ENCODE measurements at regions not wholly inside any gene's neighbourhood (a gene's known extent, or its start where the extent isn't known, plus 50 kb on each side); places are given as distances from the start of the nearest gene placed in this dataset.

DNA sequence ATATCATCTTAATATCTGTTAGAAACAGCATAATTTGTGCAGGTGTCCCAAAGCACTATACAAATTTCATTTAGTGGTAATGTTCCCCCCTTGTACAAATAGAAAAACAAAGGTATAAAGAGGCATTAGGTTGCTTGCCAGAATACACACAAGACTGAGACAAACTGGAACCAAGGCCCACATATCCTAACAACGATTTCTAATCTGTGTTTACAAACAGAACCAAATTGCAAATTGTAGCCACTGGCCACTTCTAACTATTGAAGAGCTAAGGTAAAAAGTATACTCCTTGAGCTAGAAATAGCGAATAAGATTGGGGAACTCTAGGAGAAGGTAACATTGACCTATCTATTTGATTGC is 526.1 kb downstream of the KLF12 start:
- H3K27me3 ChIP-seq (ENCODE audit: control insufficient read depth, insufficient read depth, low read length) = no peaks in the 10 kb centered on the region
- ATAC-seq (no peak), DNase-seq (ENCODE audit: low read depth, low spot score) (no peak)
- H3K27ac ChIP-seq (ENCODE audit: low read length) = no peak overlapping the region
- CTCF ChIA-PET = no interaction called here
- in situ Hi-C loops (cut with HindIII; ENCODE audit: low pct_unique_long_range_greater_than_20kb, low sequenced_read_pairs) = no loop called here
- POLR2A ChIA-PET = no interaction called here
- H3K4me1 ChIP-seq (ENCODE audit: control insufficient read depth, insufficient read depth, low read length) = no peaks in the 10 kb centered on the region
- intact Hi-C loops (cut with micrococcal nuclease; ENCODE audit: unreplicated experiment) = no loop called here
- BruUV-seq (replicated peaks) = no TSS peak
- TF ChIP-seq POLR2AphosphoS5 (IDR thresholded peaks at IDR 0.05; ENCODE audit: low read depth, low read length) (no peak), TCF7L2 (IDR thresholded peaks at IDR 0.05; ENCODE audit: low read depth, low read length) (no peak), SIN3A (IDR thresholded peaks at IDR 0.05; ENCODE audit: borderline replicate concordance, insufficient read depth, low read depth, low read length) (no peak), CTCF (IDR thresholded peaks at IDR 0.05) (no peak)
- TF ChIP-seq, protein P1, sequence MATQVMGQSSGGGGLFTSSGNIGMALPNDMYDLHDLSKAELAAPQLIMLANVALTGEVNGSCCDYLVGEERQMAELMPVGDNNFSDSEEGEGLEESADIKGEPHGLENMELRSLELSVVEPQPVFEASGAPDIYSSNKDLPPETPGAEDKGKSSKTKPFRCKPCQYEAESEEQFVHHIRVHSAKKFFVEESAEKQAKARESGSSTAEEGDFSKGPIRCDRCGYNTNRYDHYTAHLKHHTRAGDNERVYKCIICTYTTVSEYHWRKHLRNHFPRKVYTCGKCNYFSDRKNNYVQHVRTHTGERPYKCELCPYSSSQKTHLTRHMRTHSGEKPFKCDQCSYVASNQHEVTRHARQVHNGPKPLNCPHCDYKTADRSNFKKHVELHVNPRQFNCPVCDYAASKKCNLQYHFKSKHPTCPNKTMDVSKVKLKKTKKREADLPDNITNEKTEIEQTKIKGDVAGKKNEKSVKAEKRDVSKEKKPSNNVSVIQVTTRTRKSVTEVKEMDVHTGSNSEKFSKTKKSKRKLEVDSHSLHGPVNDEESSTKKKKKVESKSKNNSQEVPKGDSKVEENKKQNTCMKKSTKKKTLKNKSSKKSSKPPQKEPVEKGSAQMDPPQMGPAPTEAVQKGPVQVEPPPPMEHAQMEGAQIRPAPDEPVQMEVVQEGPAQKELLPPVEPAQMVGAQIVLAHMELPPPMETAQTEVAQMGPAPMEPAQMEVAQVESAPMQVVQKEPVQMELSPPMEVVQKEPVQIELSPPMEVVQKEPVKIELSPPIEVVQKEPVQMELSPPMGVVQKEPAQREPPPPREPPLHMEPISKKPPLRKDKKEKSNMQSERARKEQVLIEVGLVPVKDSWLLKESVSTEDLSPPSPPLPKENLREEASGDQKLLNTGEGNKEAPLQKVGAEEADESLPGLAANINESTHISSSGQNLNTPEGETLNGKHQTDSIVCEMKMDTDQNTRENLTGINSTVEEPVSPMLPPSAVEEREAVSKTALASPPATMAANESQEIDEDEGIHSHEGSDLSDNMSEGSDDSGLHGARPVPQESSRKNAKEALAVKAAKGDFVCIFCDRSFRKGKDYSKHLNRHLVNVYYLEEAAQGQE (IDR thresholded peaks at IDR 0.05; ENCODE audit: insufficient read depth in 1 of 2, low read depth in 2 of 2, low read length in 1 of 2) = no peak
- H3K9me3 ChIP-seq (ENCODE audit: control insufficient read depth, insufficient read depth, low read depth, low read length) = no peaks in the 10 kb centered on the region
- no peaks in the 10 kb centered on the region for H3K36me3 ChIP-seq (ENCODE audit: control insufficient read depth, insufficient read depth, low read length)
- no peak overlapping the region for H3K4me3 ChIP-seq (ENCODE audit: low read depth in 2 of 2, low read length in 2 of 2)

- H3K27ac ChIP-seq (ENCODE audit: low read length) = no peak overlapping the region
- no peaks in the 10 kb centered on the region for H3K9me3 ChIP-seq (ENCODE audit: control insufficient read depth, insufficient read depth, low read depth, low read length)
- ATAC-seq (no peak), DNase-seq (ENCODE audit: low read depth, low spot score) (no peak)
- H3K4me3 ChIP-seq (ENCODE audit: low read depth in 2 of 2, low read length in 2 of 2) = no peak overlapping the region
- no peaks in the 10 kb centered on the region for H3K36me3 ChIP-seq (ENCODE audit: control insufficient read depth, insufficient read depth, low read length)
- BruUV-seq (replicated peaks) = no TSS peak
- intact Hi-C loops (cut with micrococcal nuclease; ENCODE audit: unreplicated experiment) = no loop called here
- no peaks in the 10 kb centered on the region for H3K4me1 ChIP-seq (ENCODE audit: control insufficient read depth, insufficient read depth, low read length)
- no peaks in the 10 kb centered on the region for H3K27me3 ChIP-seq (ENCODE audit: control insufficient read depth, insufficient read depth, low read length)
- ChIA-PET CTCF (no interaction called here), POLR2A (no interaction called here)
- in situ Hi-C loops (cut with HindIII; ENCODE audit: low pct_unique_long_range_greater_than_20kb, low sequenced_read_pairs) = no loop called here
- no peak for TF ChIP-seq CTCF (IDR thresholded peaks at IDR 0.05)
- TF ChIP-seq, protein P1 (IDR thresholded peaks at IDR 0.05; ENCODE audit: insufficient read depth in 1 of 2, low read depth in 2 of 2, low read length in 1 of 2) = no peak
- TF ChIP-seq TCF7L2 (IDR thresholded peaks at IDR 0.05; ENCODE audit: low read depth, low read length) = no peak
Measured at GRCh38 chr13:73607489-73608156, 526.6 kb downstream of the KLF12 start.
